Suprapubic skin (tissue), 4 donors: ENCODE measurements at regions not wholly inside any gene's neighbourhood (a gene's known extent, or its start where the extent isn't known, plus 50 kb on each side); places are given as distances from the start of the nearest gene placed in this dataset.

Source experiments
- DNase-seq, 2 donors: peaks; one replicate each; pipeline ENCODE4 v3.0.0-alpha.2; 2019; ENCODE audit warnings: low spot score in 2 of 2
- H3K27ac ChIP-seq: fragments of 200-600 bp; sonication (generic); one replicate; pipeline ENCODE4 v1.5.1; 2019
- H3K27me3 ChIP-seq: fragments of 200-600 bp; sonication (generic); one replicate; pipeline ENCODE4 v1.5.1; 2019
- H3K36me3 ChIP-seq: fragments of 200-600 bp; sonication (generic); one replicate; pipeline ENCODE4 v1.5.1; 2019
- H3K4me1 ChIP-seq: fragments of 200-600 bp; sonication (generic); one replicate; pipeline ENCODE4 v1.5.1; 2019
- H3K4me3 ChIP-seq: fragments of 200-600 bp; sonication (generic); one replicate; pipeline ENCODE4 v1.5.1; 2019; ENCODE audit warnings: mild to moderate bottlenecking
- H3K9me3 ChIP-seq: fragments of 200-600 bp; sonication (generic); one replicate; pipeline ENCODE4 v1.5.1; 2019
- CTCF ChIP-seq, 2 donors: fragments of 200-600 bp in 1 of 2; fragments of 450-650 bp in 1 of 2; sonication (generic) in 1 of 2; IDR thresholded peaks; one replicate each; pipeline ENCODE4 v1.5.1; 2016 to 2019; ENCODE audit warnings: antibody characterized with exemption in 2 of 2, mild to moderate bottlenecking in 1 of 2, moderate library complexity in 1 of 2
- EP300 ChIP-seq: sonication (generic); formaldehyde crosslinking; IDR thresholded peaks from one replicate; pipeline ENCODE4 v1.6.1; 2017; ENCODE audit warnings: antibody characterized with exemption
- POLR2A ChIP-seq, 2 donors: fragments of 450-650 bp; IDR thresholded peaks; one replicate each; pipeline ENCODE4 v1.6.1; 2017; ENCODE audit warnings: antibody characterized with exemption in 2 of 2, mild to moderate bottlenecking in 2 of 2, moderate library complexity in 2 of 2
- POLR2AphosphoS5 ChIP-seq, 3 donors: sonication (generic); formaldehyde crosslinking; IDR thresholded peaks; one replicate each; pipeline ENCODE4 v1.6.1; 2017; ENCODE audit warnings: antibody characterized with exemption in 3 of 3
- WGBS: methylation state at CpG from one replicate; pipeline ENCODE4 v1.1.5; 2018; 5-methylcytosine and 5-hydroxymethylcytosine counted together

DNA sequence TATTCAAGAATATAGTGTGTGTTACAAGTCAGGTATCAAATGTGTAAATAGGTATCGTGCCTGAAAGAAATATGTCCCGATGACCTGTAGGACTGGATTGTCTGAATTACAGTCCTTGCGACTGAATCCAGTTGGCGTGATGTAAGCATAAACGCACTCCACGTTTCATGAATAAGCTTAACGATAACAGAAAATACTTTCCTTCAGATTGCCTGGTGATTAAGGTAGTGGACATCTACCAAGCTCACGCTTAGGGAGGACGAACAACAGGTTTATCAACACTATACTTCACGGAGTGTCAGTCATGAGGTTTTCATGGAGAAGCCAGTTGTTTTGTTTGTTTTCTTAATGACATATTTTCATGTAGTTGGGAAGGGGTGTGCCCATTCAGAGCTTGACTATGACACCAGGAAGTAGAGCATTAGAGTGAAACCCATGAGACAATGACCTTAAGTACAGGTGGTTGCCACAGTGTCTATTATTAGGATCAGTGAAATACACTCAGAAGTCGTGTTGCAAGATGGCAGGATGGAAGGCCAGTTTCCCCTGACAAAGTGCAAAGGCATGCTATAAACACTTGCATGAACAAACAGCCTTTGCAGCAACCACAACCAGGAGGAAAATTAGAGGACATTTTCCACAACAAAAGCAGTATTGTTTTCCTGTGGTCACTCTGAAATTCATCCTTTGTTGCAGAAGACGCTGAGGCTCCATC, 305.8 kb upstream of the PRDM1 start:
- no peak for TF ChIP-seq POLR2AphosphoS5 (IDR thresholded peaks at IDR 0.05)
- no peak for TF ChIP-seq POLR2A (IDR thresholded peaks at IDR 0.05)
- no peak for TF ChIP-seq CTCF (IDR thresholded peaks at IDR 0.05)
- no peak for TF ChIP-seq EP300
- Histone ChIP-seq H3K27me3 (no peaks in the 10 kb centered on the region), H3K9me3 (no peaks in the 10 kb centered on the region), H3K4me3 (no peak overlapping the region), H3K36me3 (no peaks in the 10 kb centered on the region), H3K4me1 (peaks cover 4% of the 10 kb centered on the region), H3K27ac (peak overlapping the region; percentile 12)
- WGBS: 87% methylated on average over 12 of the region's 12 CpGs
- no peak for DNase-seq

- TF ChIP-seq EP300 (no peak), POLR2AphosphoS5 (IDR thresholded peaks at IDR 0.05) (no peak), CTCF (IDR thresholded peaks at IDR 0.05) (no peak), POLR2A (IDR thresholded peaks at IDR 0.05) (no peak)
- Histone ChIP-seq H3K36me3 (no peaks in the 10 kb centered on the region), H3K9me3 (no peaks in the 10 kb centered on the region), H3K27ac (no peak overlapping the region), H3K4me3 (no peak overlapping the region), H3K4me1 (peaks cover 4% of the 10 kb centered on the region), H3K27me3 (no peaks in the 10 kb centered on the region)
- 44% methylated on average over 5 of the region's 5 CpGs for WGBS
- no peak for DNase-seq
Observed at GRCh38 chr6:105779110-105779509, 307.0 kb upstream of the PRDM1 start.

DNA sequence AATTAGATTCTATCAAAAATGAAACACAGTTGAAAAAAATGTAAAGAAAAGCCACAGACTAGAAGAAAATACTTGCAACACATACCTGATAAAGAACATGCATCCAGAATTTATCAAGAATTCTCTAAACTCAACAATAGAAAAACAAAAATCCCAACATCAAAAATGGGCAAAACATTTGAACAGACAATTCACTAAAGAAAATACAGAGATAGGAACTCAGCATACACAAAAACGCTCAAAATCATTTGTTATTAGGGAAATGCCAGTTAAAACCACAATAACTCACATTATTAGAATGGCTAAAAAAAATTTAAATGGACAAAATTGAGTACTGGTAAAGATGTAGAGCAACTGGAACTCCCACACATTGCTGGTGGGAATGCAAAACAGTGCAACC, 311.0 kb upstream of the PRDM1 start:
- Histone ChIP-seq H3K4me1 (peaks cover 4% of the 10 kb centered on the region), H3K27ac (no peak overlapping the region), H3K4me3 (no peak overlapping the region), H3K36me3 (no peaks in the 10 kb centered on the region), H3K9me3 (no peaks in the 10 kb centered on the region), H3K27me3 (no peaks in the 10 kb centered on the region)
- TF ChIP-seq EP300 (no peak), POLR2A (IDR thresholded peaks at IDR 0.05) (no peak), CTCF (IDR thresholded peaks at IDR 0.05) (no peak), POLR2AphosphoS5 (IDR thresholded peaks at IDR 0.05) (no peak)
- DNase-seq: no peak
- WGBS: 81% methylated on average over 1 of the region's 1 CpG

DNA sequence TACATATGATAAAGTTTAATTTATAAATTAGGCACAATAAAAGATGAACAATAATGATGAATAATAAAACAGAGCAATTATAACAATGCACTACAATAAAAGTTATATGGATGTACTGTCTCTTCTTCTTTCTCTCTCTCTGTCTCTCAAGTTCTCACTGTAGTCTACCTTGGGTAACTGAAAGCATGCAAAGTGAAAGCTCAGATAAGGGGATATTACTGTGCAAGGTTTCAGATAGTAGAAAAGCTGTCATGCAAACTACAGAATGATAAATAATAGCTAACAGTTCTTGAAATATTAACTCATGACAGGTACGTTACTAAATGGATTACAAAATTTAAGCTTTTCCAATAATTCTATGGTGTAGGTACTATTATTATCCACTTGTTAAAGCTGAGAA, 311.9 kb upstream of the PRDM1 start:
- H3K4me1 ChIP-seq: no peaks in the 10 kb centered on the region
- WGBS: 78% methylated on average over 1 of the region's 1 CpG
- TF ChIP-seq POLR2A (IDR thresholded peaks at IDR 0.05): no peak
- TF ChIP-seq CTCF (IDR thresholded peaks at IDR 0.05): no peak
- TF ChIP-seq EP300: no peak
- no peak for TF ChIP-seq POLR2AphosphoS5 (IDR thresholded peaks at IDR 0.05)
- no peak overlapping the region for H3K27ac ChIP-seq
- H3K27me3 ChIP-seq: no peaks in the 10 kb centered on the region
- no peak overlapping the region for H3K4me3 ChIP-seq
- DNase-seq: no peak
- no peaks in the 10 kb centered on the region for H3K36me3 ChIP-seq
- H3K9me3 ChIP-seq: no peaks in the 10 kb centered on the region

DNA sequence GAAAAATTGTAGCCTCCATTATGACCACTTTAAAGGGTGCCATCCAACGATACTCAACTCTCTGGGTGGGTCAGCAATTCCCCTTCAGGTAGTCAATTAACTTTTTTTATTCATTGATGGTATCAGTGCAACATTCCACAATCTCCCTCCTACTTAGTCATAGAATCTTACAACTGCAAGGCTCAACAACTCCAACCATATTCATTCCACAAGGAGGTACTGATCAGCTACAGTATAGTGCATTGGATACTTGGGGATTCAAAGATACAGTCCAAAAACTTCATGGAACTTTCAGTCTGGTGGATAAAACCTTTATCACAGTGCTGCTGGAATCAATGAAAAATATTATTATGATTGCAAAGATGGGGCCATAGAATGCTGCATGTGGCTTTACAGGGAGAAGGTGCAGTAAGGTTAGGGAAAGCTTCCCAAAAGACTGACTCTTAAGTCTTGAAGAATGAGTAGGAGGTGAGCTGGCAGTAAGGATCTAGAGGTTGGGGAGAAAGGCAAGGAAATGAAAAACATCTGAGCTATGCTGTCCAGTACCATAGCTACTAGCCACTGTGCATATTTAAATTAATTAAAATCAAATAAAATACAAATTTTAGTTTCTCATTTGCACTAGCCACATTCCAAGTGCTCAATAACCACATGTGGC, 314.7 kb upstream of the PRDM1 start:
- no peak for DNase-seq
- Histone ChIP-seq H3K9me3 (no peaks in the 10 kb centered on the region), H3K4me3 (no peak overlapping the region), H3K4me1 (no peaks in the 10 kb centered on the region), H3K36me3 (no peaks in the 10 kb centered on the region), H3K27me3 (no peaks in the 10 kb centered on the region), H3K27ac (no peak overlapping the region)
- WGBS: 68% methylated on average over 1 of the region's 1 CpG
- TF ChIP-seq POLR2AphosphoS5 (IDR thresholded peaks at IDR 0.05) (no peak), EP300 (no peak), POLR2A (IDR thresholded peaks at IDR 0.05) (no peak), CTCF (IDR thresholded peaks at IDR 0.05) (no peak)
